HG03457 (cell line): ENCODE measurements at regions not wholly inside any gene's neighbourhood (a gene's known extent, or its start where the extent isn't known, plus 50 kb on each side); places are given as distances from the start of the nearest gene placed in this dataset.

ENCODE experiments used
- ATAC-seq: cut with Tn5 transposase; IDR thresholded peaks from one replicate; pipeline ENCODE4 v1.9.1; 2021; ENCODE audit warnings: moderate number of reproducible peaks; ENCODE audit not compliant: unreplicated experiment

DNA sequence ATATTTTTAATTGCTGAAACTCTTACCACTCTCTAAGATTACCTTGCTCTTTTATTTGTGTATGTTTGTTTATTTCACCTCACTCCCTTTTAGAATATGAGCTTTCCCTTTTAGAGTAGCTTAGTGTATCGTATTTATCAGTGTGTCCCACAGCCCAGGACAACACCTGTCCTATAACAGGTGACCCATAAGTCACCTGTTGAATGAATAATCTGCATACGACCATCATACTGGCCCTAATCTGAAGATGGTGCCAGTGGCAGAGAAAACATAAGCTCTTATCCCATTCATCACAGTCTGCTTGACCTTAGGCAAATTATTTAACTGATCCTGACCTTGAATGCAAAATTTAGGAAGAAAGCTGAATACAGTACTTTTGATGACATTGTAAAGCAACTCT is 254.6 kb upstream of the NR2F2 start:
- no peak for ATAC-seq

DNA sequence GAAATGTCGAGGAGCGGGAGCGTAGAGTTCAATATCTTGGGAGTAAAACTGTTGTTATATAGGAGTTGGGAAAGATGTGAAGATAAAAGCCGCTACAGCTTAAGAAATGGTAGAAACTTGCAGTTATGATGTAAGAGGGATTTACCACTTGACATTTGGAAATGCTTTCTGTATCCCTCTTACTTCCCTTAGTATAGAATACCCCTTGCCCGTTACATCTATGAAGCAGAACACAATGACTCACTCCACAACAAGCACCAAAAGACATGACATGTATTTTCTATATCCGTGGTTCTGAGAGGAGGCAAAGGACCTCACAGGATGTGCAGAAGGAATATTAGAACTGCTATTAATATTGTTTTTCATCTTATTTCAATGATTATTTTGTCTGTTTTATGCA is 254.2 kb upstream of the NR2F2 start:
- ATAC-seq = no peak

GRCh38 chr15:96079041-96079440 is 251.5 kb upstream of the NR2F2 start:
- no peak for ATAC-seq

DNA sequence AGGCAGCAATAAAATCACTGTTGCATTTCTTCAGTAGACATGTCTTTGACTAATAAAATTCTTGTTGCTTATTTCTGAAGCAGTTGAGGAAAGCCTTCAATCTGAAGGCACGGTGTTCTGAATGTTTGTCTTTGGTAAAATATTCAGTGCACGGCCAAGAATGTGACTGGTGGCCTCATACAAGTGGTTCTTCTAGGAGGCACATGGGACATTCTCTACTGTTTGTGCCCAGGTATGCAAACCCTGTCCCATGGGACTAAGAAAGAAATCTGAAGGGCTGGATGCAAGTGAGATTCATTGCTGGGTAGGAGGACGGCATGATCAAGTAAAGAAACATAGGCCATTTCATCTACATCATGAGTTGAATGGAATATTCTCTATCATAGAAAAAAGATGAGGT is 250.6 kb upstream of the NR2F2 start:
- no peak for ATAC-seq

DNA sequence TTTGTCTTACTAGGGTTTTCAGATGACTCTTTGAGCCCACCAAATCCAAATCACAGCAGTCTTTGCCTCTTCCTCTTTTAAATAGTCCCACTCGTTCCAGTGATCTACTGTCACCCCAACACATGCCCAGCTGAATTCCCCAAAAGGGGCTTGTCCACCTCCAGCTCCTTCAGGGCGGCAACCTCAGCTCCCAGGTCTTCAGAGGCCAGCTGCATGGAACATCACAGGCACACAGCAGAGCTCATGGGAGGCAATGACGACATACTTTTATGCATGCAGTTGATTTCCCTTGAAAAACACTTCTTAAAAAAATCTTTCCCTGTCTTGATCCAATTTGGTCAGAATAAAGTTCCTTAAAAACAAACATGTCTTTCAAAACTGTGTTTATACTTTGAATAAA is 244.3 kb upstream of the NR2F2 start:
- ATAC-seq = no peak

- no peak for ATAC-seq
Measured at GRCh38 chr15:96087180-96087884, 243.2 kb upstream of the NR2F2 start.

DNA sequence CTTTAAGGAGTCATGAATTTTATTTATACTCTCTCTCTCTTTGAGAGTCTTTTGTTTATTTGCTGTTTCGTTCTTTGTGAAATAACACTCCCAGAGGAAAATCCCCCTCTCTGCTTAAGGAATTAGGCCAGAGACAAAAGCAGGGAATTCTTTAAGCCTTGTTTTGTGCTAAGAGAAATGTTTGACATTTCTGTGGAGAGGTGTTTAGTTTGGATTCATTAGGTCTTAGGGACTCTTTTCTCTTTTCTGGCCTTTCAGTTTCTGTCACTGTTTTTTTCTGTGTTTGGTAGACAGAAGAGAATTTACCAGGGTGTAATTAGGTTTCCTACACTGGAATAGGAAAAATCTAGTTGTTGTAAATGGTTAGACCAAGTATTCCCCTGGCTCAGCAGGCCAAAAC is 241.8 kb upstream of the NR2F2 start:
- no peak for ATAC-seq

- no peak for ATAC-seq
Measured at GRCh38 chr15:96089405-96090058, 241.0 kb upstream of the NR2F2 start.

GRCh38 chr15:96092186-96092585 is 238.3 kb upstream of the NR2F2 start:
- ATAC-seq = no peak

DNA sequence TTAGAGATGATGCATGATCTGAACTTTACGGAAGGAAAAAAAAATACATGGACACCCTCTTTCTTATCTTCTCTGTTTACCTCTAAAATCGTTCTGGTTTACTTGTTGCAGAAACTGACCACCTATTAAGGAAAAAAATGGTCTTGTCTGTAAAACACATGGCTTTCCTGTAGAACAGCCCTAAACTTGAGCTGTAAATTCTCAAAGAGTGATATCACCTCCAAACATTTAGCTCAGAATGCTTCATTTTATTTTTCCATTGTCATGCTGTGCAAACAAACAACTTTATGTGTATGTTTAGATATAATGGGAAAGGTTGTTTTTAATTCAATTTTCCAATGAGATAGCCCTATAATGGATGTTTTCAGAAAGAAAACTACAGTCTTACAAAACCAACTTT is 237.4 kb upstream of the NR2F2 start:
- no peak for ATAC-seq

DNA sequence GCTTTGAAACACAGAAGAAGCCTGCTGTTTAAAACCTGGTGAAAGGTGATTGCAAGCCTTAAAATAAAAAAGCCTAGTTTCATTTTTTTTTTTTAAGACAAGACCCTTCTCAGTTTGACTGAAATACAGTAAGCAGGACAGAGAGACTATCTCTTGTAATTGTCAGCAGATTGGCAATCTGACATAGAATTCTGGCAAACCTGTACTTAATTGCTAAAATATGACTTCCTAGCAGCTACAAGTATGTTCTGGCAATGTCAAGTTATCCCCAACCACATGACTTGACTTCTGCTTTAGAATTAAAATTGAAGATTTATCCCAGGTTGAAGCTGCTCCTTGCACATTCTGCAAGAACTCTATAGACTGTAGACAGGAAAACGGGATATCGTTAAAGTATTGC is 232.8 kb upstream of the NR2F2 start:
- no peak for ATAC-seq

GRCh38 chr15:96102631-96103030 is 227.9 kb upstream of the NR2F2 start:
- ATAC-seq = no peak

DNA sequence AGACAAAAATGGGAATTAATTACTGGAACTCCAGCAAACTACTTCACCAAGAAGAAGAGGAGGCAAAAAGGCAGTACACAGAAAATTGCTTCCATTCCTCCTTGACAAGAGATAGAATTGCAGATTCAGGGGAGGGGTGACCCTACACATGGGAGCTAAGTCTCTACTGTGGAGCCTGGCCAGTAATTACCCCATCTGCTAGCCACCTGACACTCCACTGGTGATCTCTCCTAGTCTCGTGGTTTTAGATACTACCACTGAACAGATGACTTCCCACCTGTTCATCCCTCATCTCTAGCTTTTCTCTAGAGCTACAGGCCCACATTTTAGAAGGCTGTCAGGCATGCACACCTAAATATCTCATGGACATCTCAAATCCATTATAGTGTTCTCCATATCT is 224.3 kb upstream of the NR2F2 start:
- no peak for ATAC-seq

DNA sequence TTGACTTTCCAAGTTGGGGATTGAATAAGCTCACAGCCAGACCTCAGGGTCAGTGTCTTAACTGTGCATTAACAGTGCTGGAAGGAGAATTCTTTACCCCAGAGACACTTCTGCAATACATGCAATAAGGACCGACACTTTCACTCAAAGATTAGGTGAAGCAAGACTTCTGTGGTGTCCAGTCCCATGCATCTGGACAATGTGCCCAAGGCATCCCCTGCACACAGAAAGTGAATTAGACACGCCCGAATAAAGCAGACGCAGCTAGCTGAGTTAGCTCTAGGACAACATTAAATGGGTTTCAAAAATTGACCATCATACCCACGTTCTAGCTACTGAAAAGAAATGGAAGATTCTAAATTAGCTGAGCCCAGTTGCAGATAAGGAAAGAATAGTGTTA is 223.9 kb upstream of the NR2F2 start:
- no peak for ATAC-seq

GRCh38 chr15:96107916-96108315 is 222.6 kb upstream of the NR2F2 start:
- ATAC-seq = no peak

DNA sequence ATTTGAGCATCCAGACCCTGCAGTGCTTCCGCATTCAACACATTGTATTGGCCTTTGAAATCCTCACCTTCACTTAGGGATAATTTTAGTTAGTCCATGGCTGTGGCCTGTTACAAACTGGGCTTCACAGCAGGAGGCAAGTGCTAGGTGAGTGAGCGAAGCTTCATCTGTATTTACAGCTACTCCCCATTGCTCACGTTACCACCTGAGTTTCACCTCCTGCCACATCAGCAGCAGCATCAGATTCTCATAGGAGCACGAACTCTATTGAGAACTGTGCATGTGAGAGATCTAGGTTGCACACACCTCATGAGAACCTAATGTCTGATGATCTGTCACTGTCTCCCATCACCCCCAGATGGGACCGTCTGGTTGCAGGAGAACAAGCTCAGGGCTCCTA is 222.1 kb upstream of the NR2F2 start:
- no peak for ATAC-seq

DNA sequence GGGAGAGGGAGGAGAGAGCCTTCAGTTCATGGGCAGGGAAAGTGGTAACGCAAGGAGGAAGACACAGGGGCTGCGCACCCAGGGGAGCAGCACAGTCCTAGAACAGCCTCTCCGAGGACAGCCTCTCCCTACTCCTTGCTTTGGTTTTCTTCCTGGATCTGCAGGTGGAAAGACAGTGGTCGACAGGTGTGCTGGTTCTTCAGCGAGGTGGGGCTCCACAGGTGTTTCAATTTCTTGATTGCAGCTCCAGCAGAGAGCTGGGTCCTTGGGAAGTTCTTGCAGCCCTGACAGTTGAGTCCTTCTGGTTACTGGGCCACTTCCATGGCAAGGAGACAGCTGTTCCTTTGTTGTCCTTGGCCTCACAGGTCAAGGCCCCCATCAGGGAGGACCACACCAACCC is 220.7 kb upstream of the NR2F2 start:
- ATAC-seq = no peak

DNA sequence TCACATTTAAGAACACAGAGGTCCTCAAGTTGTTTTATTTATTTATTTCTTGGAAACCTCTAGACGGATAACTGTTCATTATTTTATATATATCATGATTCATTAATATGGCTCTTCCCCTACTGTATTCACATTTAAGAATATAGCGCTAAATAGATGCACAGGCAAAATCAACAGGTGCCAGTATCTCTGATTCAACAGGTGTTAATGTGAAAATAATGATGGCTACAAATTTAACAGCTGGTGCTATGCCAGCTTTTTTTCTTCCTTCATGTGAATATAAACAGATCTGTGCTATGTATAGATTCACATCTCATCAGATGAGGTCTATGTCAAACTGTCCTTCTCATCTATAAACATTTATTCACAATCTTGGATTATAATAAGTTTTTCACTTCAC is 218.5 kb upstream of the NR2F2 start:
- no peak for ATAC-seq

DNA sequence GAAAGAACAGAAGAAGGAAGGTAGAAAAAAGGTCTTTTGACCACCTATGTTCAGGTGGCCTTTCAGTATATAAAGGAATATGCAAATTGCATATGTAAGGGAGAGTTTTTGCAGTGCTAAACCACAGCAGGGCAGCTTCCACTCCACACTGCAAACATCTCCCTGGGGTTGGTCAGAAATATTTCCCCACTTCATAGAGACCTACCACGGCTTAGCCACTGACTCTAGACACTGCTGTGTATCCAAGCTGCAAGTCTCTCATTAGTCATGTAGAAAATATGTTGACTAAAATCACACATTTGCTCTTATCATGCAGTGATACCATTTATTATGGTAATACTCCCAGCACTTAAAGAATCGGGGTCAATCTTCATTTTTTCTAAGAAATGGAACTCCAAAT is 214.9 kb upstream of the NR2F2 start:
- ATAC-seq = no peak

GRCh38 chr15:96117270-96117669 is 213.2 kb upstream of the NR2F2 start:
- no peak for ATAC-seq

DNA sequence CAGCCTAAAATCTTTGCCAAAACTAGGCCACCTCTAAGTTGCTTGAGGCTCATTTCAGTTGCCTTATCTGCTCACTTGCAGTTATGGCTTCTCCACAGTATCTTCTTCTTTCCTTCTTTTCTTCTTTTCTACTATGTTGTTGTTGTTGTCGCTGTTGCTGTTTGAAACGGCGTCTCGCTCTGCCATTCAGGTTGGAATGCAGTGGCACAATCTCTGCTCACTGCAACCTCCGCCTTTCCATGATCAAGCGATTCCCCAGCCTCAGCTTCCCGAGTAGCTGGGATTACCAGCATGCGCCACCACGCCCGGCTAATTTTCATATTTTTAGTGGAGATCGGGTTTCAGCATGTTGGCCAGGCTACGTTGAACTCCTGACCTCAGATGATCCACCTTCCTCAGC is 210.8 kb upstream of the NR2F2 start:
- ATAC-seq = no peak

DNA sequence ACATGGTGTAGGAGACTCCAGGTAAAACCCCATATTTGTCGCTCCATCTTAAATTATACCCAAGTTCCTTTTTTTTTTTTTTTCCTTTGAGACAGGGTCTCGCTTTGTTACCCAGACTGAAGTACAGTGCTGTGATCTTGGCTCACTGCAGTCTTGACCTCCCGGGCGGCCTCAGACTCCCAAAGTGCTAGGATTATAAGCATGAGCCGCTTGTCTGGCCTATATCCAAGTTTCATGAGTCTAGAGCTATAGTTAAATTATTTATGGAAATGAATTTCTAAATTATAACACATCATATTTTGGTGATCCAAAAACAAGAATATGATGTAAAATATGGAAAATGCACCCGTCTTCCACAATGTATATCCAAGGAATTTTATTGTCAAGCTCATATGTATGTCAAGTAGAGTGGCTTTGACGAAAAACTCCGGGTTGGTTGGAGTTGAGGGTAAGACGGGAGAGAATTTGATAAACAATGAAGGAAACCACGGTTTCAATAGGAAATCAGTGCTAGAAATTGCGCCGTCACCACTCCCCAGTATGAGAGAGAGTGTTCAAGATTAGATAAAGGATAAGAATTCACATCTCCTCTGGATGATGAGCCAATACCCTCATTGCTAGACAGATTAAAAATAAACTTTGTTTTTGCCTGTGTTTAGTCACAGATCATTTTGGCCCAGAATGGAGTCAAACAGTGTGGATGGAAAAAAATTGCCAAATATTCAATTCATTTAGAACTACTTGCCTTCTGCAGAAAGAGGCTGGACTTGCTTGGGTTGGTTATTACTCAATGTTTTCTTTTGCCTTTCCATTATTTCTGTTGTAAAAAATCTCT is 209.2 kb upstream of the NR2F2 start:
- no peak for ATAC-seq
